Fibroblast of skin of right biceps (primary cell): ENCODE measurements at regions not wholly inside any gene's neighbourhood (a gene's known extent, or its start where the extent isn't known, plus 50 kb on each side); places are given as distances from the start of the nearest gene placed in this dataset.
A peak's percentile ranks its signal among the peaks of the same experiment; 100 is the strongest.

ENCODE experiments used
- DNase-seq: peaks from one replicate; pipeline ENCODE4 v3.0.0-alpha.2; 2013

DNA sequence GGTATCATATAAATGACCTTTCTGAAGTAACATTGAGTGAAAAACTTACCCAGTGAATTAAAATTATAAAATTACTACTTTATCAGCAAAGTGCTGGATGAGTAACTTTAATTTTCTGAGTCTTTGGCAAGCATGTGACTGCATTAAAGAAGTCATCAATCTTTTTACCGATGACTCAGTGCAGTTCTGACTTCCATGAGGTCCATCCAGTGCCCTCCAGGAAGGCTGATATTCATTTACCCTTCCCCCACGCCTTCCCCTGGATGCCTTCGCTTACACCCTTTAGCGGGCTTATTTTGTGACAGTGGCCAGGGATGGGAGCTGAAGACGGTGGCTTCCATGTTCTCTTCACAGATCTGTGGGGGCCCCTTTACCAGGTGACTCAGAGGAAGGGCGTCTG is 572.9 kb upstream of the PFKP start:
- DNase-seq: peak; percentile 26

GRCh38 chr10:2488446-2489005 is 578.8 kb upstream of the PFKP start:
- DNase-seq: no peak

DNA sequence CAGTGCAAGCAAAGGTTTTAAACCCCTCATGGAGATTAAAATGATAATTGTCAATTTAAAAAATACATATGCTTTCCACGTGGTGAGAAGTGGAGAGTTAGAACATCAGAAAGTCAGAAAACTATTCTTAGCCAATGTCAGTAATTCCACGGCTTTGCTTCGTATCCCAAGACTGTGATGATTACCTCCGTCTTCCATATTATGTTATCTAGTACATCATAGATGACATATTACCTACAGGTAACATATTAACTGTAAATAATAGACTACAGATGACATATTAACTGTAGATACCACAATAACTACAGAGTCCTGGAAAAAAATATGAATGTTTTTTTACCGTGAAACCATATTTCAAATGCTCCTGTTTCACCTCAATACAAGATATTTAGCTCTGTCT is 579.4 kb upstream of the PFKP start:
- no peak for DNase-seq

GRCh38 chr10:2478656-2479055 is 588.7 kb upstream of the PFKP start:
- DNase-seq: peak; percentile 17

- peak; percentile 11 for DNase-seq
These were observed 590.4 kb upstream of the PFKP start for GRCh38 chr10:2476812-2477553.

GRCh38 chr10:2476218-2476811 is 591.0 kb upstream of the PFKP start:
- DNase-seq: peak; percentile 33

GRCh38 chr10:2475711-2476217 is 591.6 kb upstream of the PFKP start:
- no peak for DNase-seq

GRCh38 chr10:2471811-2472210 is 595.5 kb upstream of the PFKP start:
- DNase-seq: no peak

GRCh38 chr10:2469802-2470201 is 597.5 kb upstream of the PFKP start:
- peak; percentile 26 for DNase-seq

DNA sequence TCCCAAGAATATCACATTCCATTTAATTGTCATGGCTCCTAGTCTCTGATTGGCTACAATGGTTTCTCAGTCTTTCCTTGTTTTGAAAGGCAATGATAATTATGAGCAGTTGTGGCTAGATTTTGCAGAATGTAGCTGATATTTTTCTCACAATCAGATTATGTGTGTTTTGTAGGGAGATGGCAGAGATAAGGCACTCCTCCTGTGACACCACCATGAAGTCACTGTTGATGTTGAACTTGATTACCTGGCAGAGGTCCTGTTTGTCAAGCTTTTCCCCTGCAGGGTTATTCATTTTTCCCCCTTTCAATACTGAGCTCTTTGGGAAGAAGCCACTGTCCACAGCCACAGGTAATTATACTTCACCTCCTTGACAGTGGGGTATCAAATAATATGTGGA is 602.9 kb upstream of the PFKP start:
- no peak for DNase-seq

GRCh38 chr10:2463316-2463715 is 604.0 kb upstream of the PFKP start:
- DNase-seq: peak; percentile 10

DNA sequence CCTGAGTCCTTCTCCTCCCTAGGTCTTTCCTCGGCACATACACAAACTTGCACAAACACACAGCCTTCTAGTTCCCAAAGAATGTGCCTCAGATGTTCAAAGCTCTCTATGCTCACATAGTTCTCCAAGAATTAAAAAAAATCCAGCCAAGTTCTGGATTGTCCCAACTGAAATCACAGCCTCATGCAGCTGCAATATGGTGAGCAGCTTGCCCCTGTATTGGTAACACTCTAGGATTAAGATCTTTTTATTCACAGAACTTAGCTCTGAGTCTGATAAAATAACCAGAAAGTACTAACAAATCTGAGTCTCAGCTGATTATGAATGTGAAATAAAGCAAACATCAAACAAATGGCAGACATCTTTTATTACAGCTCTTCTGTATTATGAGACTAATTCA is 604.8 kb upstream of the PFKP start:
- DNase-seq: no peak

DNA sequence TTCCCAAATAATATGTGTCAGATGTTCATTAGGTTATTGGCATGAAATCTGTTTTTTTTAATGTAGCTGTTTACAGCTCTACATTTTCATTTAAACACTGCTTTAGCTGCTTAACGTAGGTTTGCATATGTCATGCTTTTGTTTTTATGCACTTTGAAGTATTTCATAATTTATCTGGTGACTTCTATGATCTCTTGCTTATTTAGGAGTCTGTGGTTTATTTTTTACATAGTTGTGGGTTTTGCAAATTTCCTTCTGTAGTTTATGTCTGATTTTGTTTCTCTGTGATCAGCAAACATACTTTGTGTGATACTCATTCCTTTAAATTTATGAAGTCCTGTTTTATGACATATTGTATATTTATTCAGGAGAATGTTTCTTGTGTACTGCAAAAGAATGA is 606.5 kb upstream of the PFKP start:
- peak; percentile 6 for DNase-seq

DNA sequence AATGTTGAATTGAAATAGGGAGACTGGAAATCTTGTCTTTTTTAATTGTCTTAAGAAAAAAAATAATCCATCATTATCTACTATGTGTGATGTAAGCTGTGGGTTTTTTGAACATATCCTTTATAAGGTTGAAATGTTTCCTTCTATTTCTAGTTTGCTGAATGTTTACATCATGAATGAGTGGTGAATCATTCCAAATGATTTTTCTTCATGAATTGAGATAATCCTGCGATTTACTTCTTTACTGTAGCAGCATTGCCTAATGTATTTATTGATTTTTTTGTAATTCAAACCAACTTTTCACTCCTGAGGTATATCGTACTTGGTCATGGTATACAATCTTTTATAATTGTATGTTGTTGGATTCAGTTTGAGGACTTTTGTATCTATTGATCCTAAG is 607.6 kb upstream of the PFKP start:
- no peak for DNase-seq

DNA sequence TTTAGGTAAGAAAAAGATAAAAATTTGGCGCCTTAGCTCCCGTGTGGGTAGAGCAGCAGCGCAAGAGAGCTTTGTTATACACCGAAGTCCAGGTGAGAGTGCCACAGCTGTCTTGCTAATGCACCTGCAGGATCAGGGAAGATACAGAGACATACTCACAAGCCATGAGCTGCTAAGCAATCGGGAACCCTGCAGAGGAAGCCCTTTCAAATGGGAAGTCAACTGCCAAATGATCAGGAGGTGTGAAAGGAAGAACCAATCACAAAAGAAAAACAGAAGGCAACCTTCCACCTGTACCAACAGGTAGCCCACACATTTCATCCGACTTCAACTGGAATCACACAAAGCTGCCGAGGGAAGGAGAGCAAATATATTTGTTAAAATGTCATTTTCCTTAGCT is 610.5 kb upstream of the PFKP start:
- DNase-seq: no peak

DNA sequence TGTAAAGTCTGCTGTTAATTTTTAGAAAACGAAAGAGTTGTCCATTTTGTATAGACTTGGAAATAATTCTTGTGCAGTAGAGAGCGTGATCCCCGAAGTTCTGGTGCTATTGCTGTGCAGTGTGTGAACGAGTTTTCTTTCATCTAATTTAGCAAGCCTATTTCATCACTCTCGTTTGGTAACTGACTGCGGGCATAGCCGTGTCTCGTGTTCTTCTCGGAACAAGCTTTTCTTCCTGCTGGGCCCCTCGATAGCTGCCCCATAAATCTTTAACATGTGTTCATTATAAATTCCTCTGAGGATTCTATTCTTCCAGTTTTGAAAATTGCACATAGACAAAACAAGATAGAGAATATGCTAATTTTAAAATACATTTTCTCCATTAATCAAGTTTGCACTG is 622.0 kb upstream of the PFKP start:
- DNase-seq: no peak

- no peak for DNase-seq
These were observed 627.4 kb upstream of the PFKP start for GRCh38 chr10:2439983-2440382.

DNA sequence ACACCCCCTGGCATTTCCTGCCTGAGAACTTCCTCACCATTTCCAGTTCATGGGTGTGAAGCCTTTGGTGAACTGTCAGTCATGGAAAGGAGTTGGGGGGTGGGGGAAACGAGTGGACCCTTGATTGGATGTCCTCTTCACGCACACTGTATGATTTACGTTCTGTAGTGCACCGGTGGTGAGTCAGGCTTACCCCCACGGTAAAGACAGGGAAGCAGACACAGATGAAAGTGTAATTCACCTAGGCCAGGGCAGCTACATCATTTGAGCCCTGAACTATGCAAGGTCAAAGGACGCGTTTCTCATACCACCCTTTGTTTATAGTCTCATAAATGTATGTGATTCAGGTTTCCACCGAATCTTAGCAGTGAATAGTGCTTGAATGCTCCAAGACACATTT is 628.3 kb upstream of the PFKP start:
- DNase-seq: no peak

- no peak for DNase-seq
These were observed 629.0 kb upstream of the PFKP start for GRCh38 chr10:2438248-2438939.

- DNase-seq: no peak
These were observed 630.4 kb upstream of the PFKP start for GRCh38 chr10:2436933-2437332.

- no peak for DNase-seq
These were observed 635.4 kb upstream of the PFKP start for GRCh38 chr10:2431961-2432360.

GRCh38 chr10:2427412-2427811 is 639.9 kb upstream of the PFKP start:
- DNase-seq: no peak

DNA sequence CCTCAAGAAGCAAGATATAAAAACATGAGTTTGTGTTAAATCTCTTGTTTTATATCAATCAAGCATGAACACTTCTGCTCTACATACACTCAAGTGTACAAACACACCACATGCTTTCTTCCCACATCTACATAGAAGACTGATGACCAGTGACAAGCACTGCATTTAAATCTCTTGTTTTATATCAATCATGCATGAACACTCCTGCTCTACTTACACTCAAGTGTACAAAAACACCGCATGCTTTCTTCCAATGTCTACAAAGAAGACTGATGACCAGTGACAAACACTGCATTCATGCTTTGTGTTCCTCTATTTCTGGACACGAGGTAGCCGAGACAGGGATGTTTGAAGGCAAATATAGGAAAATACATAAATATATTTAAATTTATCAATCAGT is 642.0 kb upstream of the PFKP start:
- no peak for DNase-seq

- DNase-seq: no peak
These were observed 652.8 kb upstream of the PFKP start for GRCh38 chr10:2414562-2414961.
